HG03025 (cell line): ENCODE measurements at regions not wholly inside any gene's neighbourhood (a gene's known extent, or its start where the extent isn't known, plus 50 kb on each side); places are given as distances from the start of the nearest gene placed in this dataset.
"Not testable (repeated sequence)": the region's sequence is repeated elsewhere in the genome, so short reads cannot be mapped to it uniquely, and the experiment has no call there.

Experiments used
- ATAC-seq: cut with Tn5 transposase; IDR thresholded peaks from one replicate; pipeline ENCODE4 v1.9.1; 2021; ENCODE audit warnings: mild to moderate bottlenecking, moderate library complexity; ENCODE audit not compliant: unreplicated experiment, low FRiP score

- no peak for ATAC-seq
Measured at GRCh38 chr4:56155432-56155831, 206.7 kb downstream of the CEP135 start.

- no peak for ATAC-seq
Measured at GRCh38 chr4:56149591-56149990, 200.8 kb downstream of the CEP135 start.

GRCh38 chr4:56148428-56148827 is 199.7 kb downstream of the CEP135 start:
- ATAC-seq, result no peak

DNA sequence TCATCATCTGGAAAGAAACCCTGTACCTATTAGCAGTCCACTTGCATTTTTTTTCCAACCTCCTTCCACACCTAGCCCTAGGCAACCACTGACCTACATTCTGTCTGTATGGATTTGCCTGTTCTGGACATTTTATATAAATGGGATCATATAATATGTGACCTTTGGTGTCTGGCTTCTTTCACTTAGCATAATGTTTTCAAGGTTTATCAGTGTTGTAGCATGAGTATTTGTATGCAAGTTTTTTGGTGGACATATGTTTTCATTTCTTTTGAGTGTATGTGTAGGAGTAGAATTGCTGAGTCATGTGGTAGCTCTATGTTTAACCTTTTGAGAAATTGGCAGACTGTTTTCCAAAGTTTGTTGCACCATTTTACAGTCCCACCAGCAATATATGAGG is 198.6 kb downstream of the CEP135 start:
- no peak for ATAC-seq

GRCh38 chr4:56146956-56147355 is 198.2 kb downstream of the CEP135 start:
- ATAC-seq, result no peak

DNA sequence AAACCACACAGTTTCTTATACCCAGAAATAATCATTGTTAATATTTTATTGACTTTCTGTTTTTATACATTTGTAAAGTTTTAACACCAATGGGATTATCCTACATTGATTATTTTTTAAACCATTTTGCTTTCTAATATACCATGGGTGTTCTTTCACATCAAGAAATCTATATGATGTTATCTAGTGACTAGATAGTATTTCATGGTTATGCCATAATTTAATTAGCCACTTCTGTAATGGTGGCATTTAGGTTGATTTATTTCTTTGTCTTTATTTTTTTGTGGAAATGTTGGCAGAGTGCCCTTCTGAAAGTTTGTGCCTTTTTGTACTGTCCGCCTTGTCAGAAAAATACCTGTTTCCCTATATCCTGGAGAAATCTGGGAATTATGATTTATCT is 193.3 kb downstream of the CEP135 start:
- ATAC-seq, result no peak

GRCh38 chr4:56139241-56139827 is 190.6 kb downstream of the CEP135 start:
- no peak for ATAC-seq

GRCh38 chr4:56134834-56135233 is 186.1 kb downstream of the CEP135 start:
- not testable (repeated sequence) for ATAC-seq

DNA sequence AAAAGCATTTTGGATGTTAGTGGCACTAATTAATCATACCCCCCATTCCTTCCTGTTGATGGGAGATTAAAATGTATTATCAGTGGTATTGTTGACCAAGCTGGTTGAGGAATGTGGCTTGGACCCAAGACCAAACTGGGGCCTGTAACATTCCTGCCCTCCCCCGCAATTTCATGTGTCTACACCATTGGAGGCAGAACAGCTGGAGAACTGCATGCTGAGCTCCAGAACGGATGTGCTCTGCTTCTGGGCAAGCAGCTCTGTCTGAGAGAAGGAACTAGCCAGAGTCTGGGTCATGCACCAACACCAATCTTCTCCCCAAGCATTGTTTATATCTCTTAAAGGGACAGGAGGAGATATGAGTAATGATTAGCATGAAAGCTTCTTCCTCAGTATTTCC is 185.5 kb downstream of the CEP135 start:
- ATAC-seq, result no peak

DNA sequence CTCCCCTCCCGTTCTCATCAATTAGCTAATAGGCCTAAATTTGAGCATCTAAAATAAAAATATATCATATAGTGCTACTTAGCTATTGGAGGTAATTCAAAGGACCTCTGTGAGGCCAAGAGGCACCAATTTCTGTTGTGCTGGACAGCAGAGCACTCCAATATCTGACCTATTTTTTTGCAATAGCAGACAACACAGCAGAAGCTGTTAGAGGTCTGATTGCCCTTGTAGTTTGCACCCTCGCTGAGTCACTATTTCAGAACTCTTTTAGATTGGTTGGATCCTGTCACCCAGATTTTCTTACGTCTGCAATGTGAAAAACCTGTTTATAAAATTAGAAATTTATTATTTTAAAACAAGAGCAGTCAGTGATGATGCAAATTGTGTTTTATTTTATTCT is 184.1 kb downstream of the CEP135 start:
- no peak for ATAC-seq

DNA sequence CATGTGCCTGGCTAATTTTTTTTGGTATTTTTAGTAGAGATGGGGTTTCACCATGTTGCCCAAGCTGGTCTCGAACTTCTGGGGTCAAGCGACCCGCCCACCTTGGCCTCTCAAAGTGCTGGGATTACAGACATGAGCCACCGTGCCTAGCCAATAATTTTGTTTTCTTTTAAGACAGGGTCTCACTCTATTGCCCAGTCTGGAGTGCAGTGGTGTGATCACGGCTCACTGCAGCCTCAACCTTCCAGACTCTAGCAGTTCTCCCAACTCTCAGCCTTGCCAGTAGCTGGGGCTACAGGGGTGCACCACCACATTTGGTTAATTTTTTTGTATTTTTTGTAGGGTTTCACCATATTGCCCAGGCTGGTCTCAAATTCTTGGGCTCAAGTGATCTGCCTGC is 183.4 kb downstream of the CEP135 start:
- ATAC-seq, result not testable (repeated sequence)

DNA sequence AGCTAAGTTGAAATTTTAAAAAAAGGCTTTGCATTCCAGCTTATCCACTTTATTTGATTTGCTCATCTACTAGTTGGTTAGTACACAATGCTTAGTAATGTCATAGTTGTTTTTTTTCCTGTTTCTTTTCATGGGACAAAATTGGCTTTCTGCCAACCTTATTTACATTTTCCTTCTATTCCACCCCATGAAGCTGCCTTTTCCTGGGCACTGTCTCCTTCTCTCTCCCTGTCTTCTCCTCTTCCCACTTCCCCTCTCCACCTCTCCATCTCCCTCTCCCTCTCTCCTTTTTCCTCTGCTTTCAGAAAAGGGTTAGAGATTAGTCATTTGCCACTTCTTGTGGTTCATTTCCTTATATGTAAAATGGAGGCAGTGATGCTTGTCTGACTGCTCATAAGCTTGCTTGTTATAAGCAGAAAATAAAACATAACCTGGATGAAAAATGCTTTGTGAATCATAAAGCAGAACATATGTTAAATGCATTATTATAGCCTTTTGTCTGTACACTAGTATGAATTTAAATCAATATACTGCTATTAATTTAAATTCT is 181.9 kb downstream of the CEP135 start:
- no peak for ATAC-seq

- no peak for ATAC-seq
Measured at GRCh38 chr4:56129431-56129861, 180.7 kb downstream of the CEP135 start.

GRCh38 chr4:56128213-56128612 is 179.5 kb downstream of the CEP135 start:
- no peak for ATAC-seq

- no peak for ATAC-seq
Measured at GRCh38 chr4:56127716-56128115, 179.0 kb downstream of the CEP135 start.

DNA sequence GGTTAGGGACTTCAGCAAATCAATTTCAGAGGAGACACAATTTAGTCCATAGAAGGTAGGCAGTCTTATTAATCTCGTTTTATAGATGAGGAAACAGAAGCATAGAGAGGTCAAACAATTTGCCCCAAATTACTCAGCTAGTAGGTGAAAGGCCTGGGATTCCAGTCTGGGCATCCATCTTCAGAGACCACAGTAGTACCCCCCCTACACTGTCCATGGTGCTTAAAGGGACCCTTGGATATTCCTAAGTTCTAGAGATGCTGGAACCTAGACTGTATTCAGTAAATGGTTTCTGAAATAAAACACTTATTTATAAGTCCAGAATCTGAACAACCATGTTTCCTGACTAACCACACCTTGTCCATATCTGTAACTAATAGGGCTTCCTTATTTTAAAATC is 174.8 kb downstream of the CEP135 start:
- no peak for ATAC-seq

GRCh38 chr4:56123051-56123450 is 174.3 kb downstream of the CEP135 start:
- ATAC-seq, result no peak

DNA sequence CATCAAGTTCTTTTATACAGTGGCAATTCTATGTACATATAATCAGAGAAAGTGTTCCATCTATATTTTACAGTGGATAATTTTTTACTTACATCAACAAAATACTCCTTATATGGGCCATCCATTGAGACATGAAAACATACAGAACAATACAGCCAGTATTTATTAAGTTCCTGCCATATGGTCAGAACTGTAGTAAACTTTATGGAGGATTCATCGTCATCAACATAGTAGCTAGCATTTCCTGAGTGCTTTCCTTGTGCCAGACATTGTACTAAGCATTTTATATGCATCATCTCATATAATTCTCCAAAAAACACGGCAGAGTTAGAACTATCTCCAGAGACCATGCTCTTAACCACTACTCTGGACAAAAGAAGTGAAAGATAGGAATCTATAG is 170.1 kb downstream of the CEP135 start:
- ATAC-seq, result no peak

- no peak for ATAC-seq
Measured at GRCh38 chr4:56118055-56118454, 169.3 kb downstream of the CEP135 start.

- ATAC-seq, result no peak
Measured at GRCh38 chr4:56115898-56116297, 167.2 kb downstream of the CEP135 start.

DNA sequence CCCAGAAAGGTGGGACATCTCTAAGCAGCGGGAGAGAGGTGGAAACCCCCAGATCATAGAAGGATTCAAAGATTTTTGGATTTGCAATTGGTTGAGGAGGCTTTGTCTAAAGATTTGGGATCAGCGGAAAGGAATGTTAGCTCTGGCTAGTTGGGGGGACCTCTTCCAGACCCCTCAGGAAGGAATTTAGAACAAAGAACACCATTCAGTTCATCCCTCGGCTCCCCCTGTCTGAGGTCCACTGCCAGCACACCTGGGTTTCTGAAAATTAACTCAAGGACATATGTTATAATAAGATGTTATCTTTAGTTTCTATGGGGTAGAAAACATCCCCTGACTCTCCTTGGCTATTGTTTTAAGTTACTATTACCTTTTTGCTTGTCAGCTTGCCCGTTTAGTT is 163.6 kb downstream of the CEP135 start:
- ATAC-seq, result no peak

DNA sequence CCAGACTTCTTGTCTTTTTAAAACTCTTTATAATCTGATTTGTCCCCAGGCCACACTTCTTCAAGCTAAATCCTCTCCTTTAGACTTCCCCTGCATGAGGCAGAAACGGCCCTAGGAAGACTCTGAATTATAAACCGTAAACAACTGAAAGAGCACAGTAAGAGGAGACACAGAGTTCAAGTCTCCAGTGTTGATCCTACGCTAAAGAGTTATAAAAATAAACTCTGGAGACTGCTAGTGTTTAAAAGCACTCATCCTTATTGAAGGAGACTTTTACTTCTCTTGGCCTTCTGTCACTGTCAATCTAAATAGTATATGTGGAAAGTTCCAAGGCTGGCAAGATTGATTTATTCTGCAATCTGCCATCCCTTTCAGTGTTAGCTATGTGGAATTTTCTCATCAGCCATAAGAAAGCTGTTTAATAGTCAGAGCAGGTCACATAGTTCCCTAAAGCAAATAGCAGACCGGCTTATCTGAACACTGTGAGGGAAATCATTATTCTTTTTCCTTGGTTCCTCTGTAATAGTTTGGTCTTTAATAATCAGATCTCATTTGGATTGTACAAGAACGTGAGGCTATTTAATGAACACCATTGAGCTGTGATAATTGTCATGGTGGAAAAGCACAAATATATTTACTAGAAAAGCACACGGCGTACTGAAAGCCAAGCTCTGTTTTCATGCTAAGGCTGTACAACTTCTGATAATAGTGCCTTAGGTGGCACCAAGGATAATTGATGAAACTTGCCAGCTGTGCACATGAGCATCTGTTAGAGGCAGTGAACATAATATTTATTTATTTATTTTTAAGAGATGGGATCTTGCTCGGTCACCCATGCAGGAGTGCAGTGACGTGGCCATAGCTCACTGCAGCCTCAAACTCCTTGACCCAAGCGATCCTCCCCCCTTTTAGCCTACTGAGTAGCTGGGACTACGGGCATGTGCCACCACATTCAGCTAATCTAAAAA is 157.7 kb downstream of the CEP135 start:
- ATAC-seq, result no peak
